HG02943 (cell line): ENCODE measurements at regions not wholly inside any gene's neighbourhood (a gene's known extent, or its start where the extent isn't known, plus 50 kb on each side); places are given as distances from the start of the nearest gene placed in this dataset.
"Not testable (repeated sequence)": the region's sequence is repeated elsewhere in the genome, so short reads cannot be mapped to it uniquely, and the experiment has no call there.

ENCODE experiments used
- ATAC-seq: cut with Tn5 transposase; IDR thresholded peaks from one replicate; pipeline ENCODE4 v1.9.1; 2021; ENCODE audit warnings: mild to moderate bottlenecking, low read depth, moderate library complexity; ENCODE audit not compliant: unreplicated experiment

DNA sequence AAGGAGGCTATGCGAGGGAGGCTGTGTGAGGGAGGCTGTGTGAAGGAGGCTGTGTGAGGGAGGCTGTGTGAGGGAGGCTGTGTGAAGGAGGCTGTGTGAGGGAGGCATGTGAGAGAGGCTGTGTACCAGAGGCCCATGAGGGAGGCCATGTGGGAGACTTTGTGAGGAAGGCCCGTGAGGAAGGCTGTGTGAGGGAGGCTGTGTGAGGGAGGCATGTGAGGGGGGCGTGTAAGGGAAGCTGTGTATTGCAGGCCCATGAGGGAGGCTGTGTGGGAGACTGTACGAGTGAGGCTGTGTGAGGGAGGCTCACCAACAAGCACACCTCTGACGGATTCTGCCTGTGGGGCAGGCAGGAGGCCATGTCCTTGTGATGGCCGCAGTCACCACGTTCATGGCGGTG is 122.7 kb upstream of the RNF32 start:
- ATAC-seq: not testable (repeated sequence)

DNA sequence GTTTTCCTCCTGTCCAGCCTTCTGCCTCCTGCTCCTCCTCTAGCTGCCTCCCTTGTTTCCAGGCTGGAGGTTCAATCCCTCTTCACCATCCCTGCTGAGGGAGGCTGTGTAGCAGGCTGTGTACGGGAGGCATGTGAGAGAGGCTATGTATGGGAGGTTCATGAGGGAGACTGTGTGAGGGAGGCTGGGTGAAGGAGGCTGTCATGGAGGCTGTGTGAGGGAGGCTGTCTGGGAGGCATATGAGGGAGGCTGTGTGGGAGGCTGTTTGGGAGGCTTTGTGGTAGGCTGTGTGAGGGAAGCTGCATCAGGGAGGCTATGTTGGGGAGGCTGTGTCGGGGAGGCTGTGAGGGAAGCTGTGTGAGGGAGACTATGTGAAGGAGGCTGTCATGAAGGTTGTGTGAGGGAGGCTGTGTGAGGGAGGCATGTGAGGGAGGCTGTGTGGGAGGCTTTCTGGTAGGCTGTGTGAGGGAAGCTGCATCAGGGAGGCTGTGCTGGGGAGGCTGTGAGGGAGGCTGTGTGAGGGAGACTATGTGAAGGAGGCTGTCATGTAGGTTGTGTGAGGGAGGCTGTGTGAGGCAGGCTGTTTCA is 123.7 kb upstream of the RNF32 start:
- no peak for ATAC-seq

DNA sequence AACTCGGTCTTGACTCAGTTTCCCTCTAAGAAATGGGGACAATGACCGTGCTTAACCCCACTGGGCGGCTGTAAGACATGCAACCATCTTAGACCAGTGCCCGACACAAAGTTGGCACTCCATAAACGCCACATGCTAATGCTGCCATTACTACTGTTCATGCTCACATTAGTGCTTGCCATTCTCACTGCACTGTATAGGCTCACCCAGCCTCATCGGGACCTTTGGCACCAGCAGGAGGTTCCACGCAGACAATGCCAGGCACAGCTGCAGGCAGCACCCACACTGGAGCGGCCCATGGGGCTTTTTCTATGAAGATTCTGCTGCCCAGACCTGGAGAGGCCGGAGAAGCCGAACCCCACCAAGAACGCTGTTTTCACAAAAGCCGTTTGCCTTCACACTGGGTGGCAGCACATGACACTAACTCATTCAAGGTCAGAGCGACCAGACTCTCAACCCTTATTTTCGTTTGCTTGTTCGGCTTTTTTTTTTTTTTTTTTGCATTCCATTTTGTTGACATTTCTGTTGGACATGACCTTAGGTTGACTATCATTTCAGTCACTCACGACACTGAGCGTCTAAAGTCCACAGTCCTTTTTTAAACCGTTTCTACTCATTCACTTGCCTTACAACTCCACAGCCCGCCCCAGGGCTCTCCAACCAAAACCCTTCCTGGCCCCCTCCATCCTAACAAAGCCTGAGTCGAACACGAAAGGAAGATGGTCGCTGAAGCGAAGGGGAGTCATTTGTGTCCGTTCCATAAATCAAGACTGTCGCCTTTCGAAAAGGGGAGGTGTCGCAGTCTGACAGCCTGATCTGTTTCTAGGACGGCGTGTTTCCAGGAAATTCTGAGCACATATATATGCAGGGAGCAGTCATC is 124.4 kb upstream of the RNF32 start:
- no peak for ATAC-seq

DNA sequence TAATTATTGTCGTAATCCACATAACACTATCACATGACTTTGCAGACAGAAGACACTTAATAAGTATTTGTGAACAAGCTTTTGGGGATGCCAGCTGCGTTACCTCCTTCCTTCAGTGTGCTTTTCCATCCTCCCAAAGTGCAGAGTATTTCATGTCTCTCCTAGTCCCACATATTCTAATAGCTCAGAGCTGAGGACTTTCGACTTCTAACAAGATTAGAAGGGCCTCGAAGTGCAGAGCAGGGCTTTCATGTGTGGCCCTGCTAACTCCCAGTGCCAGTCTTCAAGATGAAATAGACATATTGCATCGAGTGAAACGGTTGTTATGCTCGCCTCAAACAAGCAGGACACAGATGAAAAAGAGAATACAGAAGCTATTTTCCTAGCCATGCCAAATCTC is 125.7 kb upstream of the RNF32 start:
- ATAC-seq: no peak

DNA sequence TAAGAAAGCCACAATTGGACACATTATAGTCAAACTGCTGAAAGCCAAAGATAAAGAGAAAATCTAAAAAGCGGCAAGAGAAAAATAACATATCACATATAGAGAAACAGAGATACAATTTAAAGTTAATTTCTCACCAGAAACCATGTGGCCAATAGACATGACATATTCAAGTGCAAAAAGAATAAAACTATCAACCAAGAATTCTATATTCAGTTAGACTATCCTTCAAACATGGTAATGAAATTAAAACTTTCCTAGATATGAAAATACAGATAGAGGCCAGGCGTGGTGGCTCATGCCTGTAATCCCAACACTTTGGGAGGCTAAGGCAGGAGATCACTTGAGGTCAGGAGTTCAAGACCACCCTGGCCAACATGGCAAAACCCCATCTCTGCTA is 129.1 kb upstream of the RNF32 start:
- no peak for ATAC-seq

DNA sequence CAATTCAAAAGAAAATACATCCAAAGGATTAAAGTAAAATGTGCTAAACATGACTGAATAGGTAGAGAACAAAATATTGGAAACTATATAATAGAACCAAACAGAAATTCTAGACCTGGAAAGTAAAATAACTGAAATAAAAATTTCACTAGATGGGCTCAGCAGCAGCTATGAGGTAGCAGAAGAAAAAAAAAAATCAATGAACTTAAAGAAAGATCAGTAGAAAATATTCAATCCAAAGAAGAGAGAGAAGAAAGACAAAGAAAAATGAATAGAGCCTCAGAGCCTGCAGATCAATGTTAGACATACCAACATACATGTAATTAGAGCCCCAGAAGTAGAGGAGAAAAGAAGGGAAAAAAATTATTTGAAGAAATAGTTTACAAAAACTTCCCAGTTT is 129.6 kb upstream of the RNF32 start:
- ATAC-seq: no peak

DNA sequence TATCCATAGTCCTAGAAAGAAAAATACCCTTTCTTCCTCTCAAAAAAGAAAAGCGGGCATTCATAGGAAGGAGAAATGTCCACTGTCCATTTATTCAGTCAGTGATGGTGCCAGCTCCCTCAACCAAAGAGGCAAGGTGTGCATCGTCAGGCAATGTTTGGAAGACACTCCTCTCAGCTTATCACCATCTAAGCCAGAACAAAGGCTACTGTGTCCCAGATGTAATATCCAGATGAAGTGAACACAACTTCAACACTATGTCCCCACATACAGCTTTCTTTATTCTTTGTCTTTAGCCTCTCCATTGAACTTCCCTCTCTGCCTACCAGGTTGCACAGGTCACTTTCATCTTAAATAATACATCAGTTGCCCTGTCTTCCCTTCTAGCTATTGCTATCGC is 131.4 kb upstream of the RNF32 start:
- no peak for ATAC-seq

DNA sequence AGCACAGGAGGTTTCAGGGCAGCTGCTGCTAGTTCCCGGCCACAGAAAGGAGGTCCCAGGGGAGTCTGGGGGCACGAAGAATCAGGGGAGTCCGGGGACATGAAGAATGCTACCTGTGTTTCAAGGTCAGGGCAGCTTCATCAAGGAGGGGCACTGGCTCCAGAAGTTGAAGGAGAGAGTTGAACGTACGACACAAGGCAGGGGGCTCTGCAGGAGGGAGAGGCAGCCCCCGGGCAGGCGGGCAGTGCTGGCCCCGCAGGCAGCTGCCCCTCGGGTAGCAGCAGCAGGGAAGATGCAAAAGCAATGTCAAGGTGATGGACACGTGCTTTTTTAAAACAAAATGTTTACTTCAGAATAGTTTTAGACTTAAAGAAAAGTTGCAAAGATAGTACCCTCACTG is 134.7 kb upstream of the RNF32 start:
- ATAC-seq: no peak

DNA sequence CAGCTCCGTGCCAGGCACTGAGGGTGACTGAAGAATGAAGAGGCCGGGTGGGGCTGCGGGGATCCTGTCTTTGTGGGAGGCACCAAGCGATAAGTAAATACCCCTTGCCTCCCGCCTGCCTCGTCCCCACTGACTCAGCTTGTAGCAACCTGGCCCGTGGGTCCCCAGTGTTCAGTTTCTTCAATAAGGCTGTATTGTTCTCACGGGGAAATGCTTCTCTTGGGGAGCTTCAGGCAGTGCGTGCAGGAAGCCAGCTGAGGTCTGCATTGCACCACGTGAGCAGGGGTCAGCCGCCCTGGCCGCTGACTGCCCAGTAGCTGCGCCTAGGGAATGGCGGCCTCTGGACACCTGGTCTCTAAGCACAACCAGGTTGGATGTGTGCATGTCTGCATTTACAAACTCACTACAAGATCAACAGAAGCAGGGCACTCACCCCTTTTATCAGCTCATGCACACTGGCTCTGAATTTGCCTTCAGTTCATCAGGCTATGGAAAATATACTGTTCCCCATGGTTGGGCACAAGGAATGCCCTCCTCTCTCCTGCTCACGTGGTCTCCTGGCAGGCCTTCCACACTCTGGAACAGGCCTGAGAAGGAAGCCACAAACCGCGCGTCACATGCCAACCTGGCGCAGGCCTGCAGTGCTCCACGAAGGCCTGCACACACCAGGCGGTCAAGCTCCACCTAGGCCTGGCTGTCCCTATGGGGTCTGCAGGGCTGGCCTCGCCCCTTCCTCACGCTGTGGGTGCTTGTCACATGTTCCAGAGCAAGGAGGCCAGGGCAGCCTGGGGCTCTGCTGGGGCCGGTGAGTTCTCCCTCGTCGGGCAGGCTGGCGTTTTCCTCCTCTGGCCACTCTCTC is 135.7 kb upstream of the RNF32 start:
- ATAC-seq: no peak

DNA sequence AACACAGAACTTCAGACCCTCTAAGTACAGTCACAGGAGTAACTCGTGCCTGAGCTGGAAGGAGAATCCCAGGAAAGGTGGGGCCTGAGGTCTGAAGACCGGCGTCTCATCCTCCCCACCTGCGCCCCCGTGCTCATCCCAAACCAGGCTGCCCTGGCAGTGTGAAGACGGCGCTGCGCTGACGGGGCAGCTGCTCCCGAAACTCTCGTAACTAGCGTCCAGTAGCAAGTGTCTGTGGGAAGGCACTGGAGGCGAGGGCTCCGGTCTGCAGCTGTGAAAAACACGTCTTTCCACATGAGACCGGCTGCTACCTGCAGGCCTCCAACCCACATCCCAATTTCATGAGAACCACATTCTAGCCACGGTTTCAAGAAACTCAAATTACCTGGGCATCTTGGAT is 136.6 kb upstream of the RNF32 start:
- ATAC-seq: no peak

DNA sequence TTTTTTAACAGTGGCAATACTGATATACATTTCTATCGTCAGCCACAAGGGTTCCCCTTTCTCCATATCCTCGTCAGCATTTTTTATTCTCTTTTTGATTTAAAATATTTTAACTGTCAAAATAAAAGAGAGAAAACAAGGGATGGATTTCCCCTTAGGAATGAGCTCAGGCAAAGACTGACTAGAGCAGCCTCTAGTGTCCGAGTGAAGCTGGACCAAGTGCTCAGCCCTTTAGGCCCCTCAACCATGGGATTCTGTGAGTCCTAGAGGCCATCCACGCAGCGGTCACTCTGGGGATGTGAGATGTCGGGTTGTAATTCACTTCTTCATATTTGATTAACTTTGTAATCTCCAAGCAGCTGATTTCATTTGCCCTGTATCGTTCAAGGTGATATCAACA is 137.4 kb upstream of the RNF32 start:
- ATAC-seq: no peak

DNA sequence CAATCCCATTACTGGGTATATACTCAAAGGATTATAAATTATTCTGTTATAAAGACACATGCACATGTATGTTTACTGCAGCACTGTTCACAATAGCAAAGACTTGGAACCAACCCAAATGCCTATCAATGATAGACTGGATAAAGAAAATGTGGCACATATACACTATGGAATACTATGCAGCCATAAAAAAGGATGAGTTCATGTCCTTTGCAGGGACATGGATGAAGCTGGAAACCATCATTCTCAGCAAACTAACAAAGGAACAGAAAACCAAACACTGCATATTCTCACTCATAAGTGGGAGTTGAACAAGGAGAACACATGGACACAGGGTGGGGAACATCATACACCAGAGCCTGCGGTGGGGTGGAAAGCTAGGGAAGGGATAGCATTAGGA is 138.8 kb upstream of the RNF32 start:
- not testable (repeated sequence) for ATAC-seq

DNA sequence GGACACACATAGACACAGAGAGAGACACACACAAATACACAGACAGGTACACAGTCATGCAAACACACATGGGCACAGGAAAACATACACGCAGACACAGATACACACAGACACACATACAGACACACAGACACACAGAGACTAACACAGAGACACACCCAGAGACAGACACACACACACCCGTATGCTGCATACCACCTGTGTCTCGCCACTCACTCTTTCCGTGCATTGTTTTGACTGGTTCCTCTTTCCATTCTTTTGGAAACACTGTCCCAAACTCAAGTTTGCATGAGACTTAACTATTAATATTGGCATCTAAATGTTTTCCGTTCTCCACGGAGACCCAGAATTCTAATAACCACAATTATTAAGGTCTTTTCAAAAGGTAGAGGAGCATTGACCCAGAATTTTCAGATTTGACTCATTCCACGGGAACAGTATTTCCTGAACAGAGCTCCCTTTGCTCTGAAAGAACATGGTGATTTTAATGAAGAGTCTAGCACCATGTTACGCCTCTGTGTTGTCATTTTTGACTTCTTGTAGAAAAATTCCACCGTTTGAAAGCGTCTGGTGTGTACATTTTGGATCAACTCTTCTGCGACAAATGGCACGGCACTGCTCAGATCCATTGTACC is 141.2 kb upstream of the RNF32 start:
- no peak for ATAC-seq

DNA sequence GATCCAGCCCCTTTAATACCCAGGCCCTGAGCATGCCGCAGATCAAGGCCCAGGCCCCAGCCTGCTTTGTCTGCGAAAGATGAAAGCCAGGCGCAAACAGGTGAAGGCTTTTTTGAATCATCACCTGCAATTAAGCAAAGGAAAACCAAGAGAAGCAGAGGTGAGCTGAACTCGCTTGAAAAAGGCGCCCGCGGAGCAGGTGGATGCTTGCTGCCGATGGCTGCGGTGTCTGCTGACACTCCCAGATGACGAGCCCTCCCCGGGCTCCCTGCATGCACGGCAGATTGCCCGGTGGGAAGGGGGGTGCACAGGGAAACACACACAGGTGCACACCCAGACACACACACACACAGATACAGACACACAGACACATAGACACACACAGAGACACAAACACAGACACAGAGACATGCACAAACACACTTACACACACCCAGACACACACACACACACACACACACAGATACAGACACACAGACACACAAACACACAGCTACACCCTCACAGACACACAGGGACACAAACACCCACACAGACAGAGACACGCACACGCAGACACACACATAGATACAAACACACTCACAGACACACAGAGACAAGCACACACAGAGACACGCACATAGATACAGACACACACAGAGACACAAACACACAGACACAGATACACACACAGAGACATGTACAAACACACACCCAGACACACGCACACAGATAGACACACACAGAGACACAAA is 142.6 kb upstream of the RNF32 start:
- no peak for ATAC-seq

DNA sequence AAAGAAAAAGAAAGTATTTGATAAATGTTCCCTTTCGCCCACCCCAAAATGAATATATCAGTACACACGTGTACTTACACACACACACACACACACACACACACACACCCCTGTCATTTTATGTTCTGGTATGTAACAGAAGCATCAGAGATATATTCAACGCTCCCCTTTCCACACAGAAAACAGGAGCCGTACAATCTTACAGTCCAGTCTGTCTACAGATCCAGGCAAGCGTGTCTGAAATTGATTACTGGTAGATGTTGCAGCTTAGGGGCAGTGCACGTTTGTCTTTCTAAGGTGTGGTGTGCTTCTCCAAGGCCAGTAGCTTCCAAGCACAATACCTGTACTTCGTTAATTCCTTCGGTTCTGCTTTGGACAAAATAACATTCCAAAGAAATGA is 143.7 kb upstream of the RNF32 start:
- no peak for ATAC-seq

DNA sequence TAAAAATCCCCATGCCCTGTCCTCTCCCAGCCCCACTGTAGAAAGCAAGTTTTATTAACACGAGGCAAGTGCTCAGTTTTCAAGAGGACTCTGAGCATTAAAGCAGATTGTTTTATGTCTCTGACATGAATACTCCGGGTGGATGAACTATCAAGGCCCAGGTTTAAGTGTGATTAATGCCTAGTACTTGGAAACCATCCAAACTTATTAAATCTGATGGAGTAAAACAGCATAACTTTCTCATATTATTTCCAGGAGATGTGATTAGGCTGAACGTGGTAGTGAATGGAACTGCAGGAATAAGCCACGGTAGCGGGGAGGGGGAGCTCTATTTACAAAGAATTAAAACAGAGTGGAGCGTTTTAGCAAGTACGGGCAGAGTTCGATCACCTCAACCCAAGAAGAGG is 144.2 kb upstream of the RNF32 start:
- ATAC-seq: no peak

DNA sequence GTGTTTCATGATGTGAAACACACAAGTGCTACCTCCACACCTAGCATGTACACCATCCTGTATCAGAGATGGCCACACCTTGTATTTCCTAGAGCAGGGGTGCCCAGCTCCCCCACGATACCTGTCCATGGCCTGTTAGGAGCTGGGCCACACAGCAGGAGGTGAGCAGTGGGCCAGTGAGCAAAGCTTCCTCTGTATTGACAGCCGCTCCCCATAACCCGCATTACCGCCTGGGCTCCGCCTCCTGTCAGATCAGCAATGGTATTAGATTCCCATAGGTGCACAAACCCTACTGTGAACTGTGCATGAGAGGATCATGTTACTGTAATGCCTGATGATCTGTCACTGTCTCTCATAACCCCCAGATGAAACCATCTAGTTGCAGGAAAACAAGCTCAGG is 145.6 kb upstream of the RNF32 start:
- ATAC-seq: no peak

DNA sequence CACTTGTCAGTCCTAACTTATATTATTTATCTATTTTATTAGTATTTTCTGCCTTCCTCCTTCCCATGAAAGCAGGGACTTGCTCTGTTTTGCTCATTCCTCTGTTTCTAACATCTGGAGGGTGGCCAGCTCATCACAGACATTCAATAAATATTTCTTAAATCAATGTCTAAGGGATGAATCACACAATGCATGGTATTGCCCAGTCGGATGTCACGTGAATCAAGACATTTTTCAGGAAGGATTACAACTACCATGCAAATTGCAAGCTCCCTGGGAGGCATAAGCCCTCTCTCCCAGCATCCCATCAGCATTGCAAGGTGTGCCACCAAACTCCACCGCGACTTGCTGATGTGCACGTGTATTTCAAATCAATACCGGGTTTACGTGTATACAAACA is 146.6 kb upstream of the RNF32 start:
- no peak for ATAC-seq

DNA sequence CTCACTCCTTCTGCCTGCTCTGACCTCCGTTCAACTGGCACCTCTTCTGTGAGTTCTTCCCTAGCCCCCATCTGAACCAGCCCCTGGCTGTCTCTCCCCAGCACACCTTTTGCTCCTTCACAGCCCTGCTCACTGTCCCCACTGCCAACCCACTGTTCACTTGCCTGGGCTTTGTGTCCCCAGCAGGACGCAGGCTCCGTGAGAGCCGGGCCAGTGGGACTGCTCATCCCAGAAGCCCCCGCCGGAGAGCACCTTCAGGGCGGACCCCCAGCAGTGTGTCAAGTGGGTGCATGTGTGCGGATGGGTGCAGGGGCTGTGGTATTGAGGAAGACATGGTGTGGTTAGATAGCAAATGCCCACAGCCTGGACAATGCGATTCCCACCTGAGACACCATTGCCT is 148.4 kb upstream of the RNF32 start:
- ATAC-seq: no peak

DNA sequence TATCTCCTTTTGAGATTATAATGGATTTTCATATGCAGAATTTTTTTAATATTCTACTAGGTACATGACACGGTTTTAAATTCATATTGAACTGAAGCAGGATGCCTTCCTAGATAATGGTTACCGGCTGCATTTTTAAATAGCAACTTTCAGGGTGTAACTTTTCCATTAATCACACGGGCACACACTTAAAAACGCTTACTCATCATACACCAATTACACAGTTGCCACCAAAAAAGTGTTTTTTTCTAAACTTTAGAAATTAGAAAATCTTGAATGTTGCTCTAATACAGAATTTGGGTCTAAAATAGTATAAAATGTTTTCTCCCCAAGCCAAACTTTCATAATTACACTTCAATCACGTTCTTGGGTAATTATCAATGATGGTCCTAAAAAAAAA is 149.1 kb upstream of the RNF32 start:
- no peak for ATAC-seq
